Vagina (tissue), 2 donors: ENCODE measurements at regions not wholly inside any gene's neighbourhood (a gene's known extent, or its start where the extent isn't known, plus 50 kb on each side); places are given as distances from the start of the nearest gene placed in this dataset.

Experiments used
- POLR2A ChIP-seq, 2 donors: fragments of 450-650 bp; IDR thresholded peaks; one replicate each; pipeline ENCODE4 v1.6.1; 2017; ENCODE audit warnings: antibody characterized with exemption in 2 of 2, mild to moderate bottlenecking in 2 of 2, moderate library complexity in 2 of 2
- POLR2AphosphoS5 ChIP-seq, 2 donors: sonication (generic); formaldehyde crosslinking; IDR thresholded peaks; one replicate each; pipeline ENCODE4 v1.9.0; 2017; ENCODE audit warnings: antibody characterized with exemption in 2 of 2, mild to moderate bottlenecking in 2 of 2, low read depth in 1 of 2; ENCODE audit not compliant: insufficient read depth in 1 of 2
- TF ChIP-seq, protein P1 (sequence below), 3 experiments: fragments of 450-650 bp in 2 of 3; fragments of 200-600 bp in 1 of 3; sonication (generic) in 1 of 3; IDR thresholded peaks; one replicate each; pipeline ENCODE4 v1.5.1; 2017 to 2019; ENCODE audit warnings: antibody characterized with exemption in 3 of 3, mild to moderate bottlenecking in 2 of 3, moderate library complexity in 2 of 3

DNA sequence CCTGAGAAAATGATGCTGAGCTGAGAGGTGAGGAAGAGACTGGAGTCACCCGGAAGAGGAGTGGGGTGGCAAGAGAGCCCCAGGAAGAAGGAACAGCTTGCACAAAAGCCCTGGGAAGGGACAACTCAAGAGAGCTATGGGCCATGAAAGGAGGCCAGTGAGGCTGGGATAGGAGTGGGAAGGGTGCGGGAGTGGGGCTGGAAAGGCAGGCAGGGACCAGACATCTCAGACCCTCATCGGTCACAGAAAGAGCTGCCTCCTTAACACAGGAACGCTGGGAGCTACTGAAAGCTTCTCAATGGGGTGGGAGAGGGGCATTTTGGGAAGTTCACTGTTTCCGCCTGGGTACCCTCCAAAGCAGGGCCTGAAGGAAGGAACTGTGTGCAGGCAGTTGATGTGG, 122.0 kb upstream of the UNC5B start:
- TF ChIP-seq, protein P1, sequence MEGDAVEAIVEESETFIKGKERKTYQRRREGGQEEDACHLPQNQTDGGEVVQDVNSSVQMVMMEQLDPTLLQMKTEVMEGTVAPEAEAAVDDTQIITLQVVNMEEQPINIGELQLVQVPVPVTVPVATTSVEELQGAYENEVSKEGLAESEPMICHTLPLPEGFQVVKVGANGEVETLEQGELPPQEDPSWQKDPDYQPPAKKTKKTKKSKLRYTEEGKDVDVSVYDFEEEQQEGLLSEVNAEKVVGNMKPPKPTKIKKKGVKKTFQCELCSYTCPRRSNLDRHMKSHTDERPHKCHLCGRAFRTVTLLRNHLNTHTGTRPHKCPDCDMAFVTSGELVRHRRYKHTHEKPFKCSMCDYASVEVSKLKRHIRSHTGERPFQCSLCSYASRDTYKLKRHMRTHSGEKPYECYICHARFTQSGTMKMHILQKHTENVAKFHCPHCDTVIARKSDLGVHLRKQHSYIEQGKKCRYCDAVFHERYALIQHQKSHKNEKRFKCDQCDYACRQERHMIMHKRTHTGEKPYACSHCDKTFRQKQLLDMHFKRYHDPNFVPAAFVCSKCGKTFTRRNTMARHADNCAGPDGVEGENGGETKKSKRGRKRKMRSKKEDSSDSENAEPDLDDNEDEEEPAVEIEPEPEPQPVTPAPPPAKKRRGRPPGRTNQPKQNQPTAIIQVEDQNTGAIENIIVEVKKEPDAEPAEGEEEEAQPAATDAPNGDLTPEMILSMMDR (IDR thresholded peaks at IDR 0.05) = no peak
- TF ChIP-seq POLR2A (IDR thresholded peaks at IDR 0.05) = no peak
- no peak for TF ChIP-seq POLR2AphosphoS5 (IDR thresholded peaks at IDR 0.05; ENCODE audit: insufficient read depth in 1 of 2, low read depth in 1 of 2)
